ENCODE measurements at regions not wholly inside any gene's neighbourhood (a gene's known extent, or its start where the extent isn't known, plus 50 kb on each side); places are given as distances from the start of the nearest gene placed in this dataset.

DNA sequence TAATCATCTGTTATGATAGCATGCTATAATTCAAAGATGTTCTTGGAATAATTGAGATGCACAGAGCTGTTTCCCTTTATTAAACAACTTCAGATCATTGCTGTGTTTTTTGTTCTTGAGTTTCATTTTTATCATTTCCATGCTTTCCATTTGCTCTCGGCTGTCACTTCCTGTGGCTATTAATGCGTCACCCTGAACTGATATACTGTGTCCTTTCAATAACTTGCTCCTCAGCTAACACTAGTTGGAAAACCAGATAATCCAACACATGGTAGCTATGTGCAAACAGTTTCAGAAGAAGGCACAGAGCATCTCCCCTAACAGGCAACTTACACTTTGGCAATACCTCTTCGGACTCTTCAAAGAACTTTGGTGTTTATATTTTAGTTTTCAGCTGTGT is 376.0 kb downstream of the GBA3 start:
- FAIRE-seq (no peak), ATAC-seq (no peak), DNase-seq (no peak)
- H3K27me3 ChIP-seq = no peaks in the 10 kb centered on the region
- H3K9me3 ChIP-seq = no peaks in the 10 kb centered on the region
- 53 to 75% methylated on average over 3 of the region's 3 CpGs for WGBS, 2 donors
- H3K36me3 ChIP-seq = no peaks in the 10 kb centered on the region
- H3K4me1 ChIP-seq = no peaks in the 10 kb centered on the region
- intact Hi-C loops (cut with DNase I) = no loop called here
- no peak overlapping the region for H3K4me3 ChIP-seq
- H3K27ac ChIP-seq = no peak overlapping the region
- TF ChIP-seq, protein P1, sequence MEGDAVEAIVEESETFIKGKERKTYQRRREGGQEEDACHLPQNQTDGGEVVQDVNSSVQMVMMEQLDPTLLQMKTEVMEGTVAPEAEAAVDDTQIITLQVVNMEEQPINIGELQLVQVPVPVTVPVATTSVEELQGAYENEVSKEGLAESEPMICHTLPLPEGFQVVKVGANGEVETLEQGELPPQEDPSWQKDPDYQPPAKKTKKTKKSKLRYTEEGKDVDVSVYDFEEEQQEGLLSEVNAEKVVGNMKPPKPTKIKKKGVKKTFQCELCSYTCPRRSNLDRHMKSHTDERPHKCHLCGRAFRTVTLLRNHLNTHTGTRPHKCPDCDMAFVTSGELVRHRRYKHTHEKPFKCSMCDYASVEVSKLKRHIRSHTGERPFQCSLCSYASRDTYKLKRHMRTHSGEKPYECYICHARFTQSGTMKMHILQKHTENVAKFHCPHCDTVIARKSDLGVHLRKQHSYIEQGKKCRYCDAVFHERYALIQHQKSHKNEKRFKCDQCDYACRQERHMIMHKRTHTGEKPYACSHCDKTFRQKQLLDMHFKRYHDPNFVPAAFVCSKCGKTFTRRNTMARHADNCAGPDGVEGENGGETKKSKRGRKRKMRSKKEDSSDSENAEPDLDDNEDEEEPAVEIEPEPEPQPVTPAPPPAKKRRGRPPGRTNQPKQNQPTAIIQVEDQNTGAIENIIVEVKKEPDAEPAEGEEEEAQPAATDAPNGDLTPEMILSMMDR (IDR thresholded peaks at IDR 0.05) = no peak

DNA sequence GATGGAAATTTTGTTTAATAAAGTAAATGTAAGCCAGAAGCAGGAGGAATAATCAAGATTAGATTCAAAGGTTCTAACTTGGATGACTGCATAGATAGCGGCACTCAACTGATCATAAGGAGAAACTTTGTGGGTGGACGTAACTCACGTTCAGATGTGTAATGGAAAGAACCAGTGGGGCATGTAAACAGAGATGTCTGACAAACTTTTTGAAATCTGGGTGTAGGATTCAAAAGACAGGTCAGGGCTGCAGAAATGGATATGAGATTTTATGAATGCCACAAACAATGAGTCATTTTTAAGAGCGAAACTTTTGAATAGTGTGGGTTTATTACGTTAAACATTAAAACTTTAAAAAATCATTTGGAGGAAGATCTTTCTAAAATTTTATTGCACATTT is 375.6 kb downstream of the GBA3 start:
- FAIRE-seq (no peak), ATAC-seq (no peak), DNase-seq (no peak)
- TF ChIP-seq, protein P1 (IDR thresholded peaks at IDR 0.05) = no peak
- H3K27ac ChIP-seq = no peak overlapping the region
- H3K4me3 ChIP-seq = no peak overlapping the region
- H3K36me3 ChIP-seq = no peaks in the 10 kb centered on the region
- no peaks in the 10 kb centered on the region for H3K4me1 ChIP-seq
- H3K9me3 ChIP-seq = no peaks in the 10 kb centered on the region
- no peaks in the 10 kb centered on the region for H3K27me3 ChIP-seq
- 81 to 93% methylated on average over 5 of the region's 5 CpGs for WGBS, 2 donors
- intact Hi-C loops (cut with DNase I) = no loop called here

DNA sequence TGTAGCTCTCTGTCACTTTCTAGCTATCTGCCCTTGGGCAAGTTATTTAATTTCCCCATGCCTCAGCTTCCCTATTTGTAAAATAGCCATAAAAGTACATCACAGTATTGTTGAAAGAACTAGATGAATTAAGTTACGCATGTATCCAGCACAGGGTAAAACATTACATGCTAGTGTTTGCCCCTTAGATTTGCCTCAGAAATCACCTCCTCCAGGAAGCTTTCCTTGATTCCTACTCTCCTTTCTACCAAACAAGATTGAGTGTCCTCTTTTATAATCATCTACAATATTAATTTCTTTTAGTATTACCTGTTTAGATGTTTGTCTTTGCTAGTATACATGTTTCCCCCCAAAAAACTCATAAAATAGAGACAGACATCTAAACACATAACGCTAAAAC is 369.5 kb downstream of the GBA3 start:
- ATAC-seq (no peak), FAIRE-seq (no peak)

DNA sequence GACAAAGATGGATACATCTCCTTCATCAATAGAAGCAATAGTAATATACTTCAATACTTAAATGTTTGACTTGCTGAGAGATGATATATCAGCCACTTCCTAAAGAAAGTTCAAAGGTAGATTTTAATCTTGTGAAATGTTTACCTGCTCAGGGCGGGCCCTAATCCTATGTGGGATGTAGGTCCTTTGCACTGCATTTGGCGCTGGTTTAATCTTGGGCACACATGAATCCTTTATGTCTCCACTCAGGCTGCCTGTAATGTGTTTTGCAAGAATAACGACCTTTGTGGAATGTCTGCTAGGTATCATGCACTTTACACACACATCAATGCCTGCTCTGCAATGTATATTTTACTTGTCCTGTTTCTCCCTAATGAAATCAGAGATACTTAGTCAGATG is 368.7 kb downstream of the GBA3 start:
- DNase-seq = no peak
- Histone ChIP-seq H3K9me3 (no peaks in the 10 kb centered on the region), H3K27ac (no peak overlapping the region), H3K4me3 (no peak overlapping the region), H3K4me1 (no peaks in the 10 kb centered on the region), H3K36me3 (no peaks in the 10 kb centered on the region), H3K27me3 (no peaks in the 10 kb centered on the region)
- intact Hi-C loops (cut with DNase I) = no loop called here
- ATAC-seq = no peak
- no peak for FAIRE-seq
- 42 to 46% methylated on average over 3 of the region's 3 CpGs for WGBS, 2 donors
- TF ChIP-seq, protein P1 (IDR thresholded peaks at IDR 0.05) = no peak

More for the DNA sequence above, 369.5 kb downstream of the GBA3 start:
- 75 to 89% methylated on average over 2 of the region's 2 CpGs for WGBS, 2 donors
- TF ChIP-seq, protein P1 (IDR thresholded peaks at IDR 0.05) = no peak
- no peak for DNase-seq
- H3K36me3 ChIP-seq = no peaks in the 10 kb centered on the region
- no peaks in the 10 kb centered on the region for H3K27me3 ChIP-seq
- no peaks in the 10 kb centered on the region for H3K9me3 ChIP-seq
- intact Hi-C loops (cut with DNase I) = no loop called here
- H3K4me3 ChIP-seq = no peak overlapping the region
- H3K27ac ChIP-seq = no peak overlapping the region
- no peaks in the 10 kb centered on the region for H3K4me1 ChIP-seq

DNA sequence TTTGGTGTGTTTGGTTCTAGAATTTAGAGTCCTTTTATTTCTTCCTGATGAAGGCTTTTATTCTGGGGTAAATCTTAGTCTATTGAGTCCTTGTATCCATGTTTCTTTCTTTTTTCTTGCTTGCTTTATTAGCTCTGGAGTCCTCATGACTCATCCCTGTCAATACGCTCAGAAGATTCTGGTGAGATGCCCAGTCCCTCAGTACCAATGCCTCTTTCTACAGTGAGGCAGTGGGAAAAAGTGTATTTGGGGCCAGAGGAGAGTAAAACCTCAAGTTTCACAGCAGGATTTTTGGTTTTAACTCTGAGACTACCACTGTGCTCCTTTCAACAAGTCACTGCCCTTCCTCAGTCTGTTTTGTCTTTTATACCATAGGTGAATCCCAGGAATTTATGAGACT is 368.0 kb downstream of the GBA3 start:
- intact Hi-C loops (cut with DNase I) = no loop called here
- DNase-seq (no peak), ATAC-seq (no peak), FAIRE-seq (no peak)
- WGBS, 2 donors = 62 to 95% methylated on average over 1 of the region's 1 CpG
- no peak overlapping the region for H3K27ac ChIP-seq
- no peaks in the 10 kb centered on the region for H3K4me1 ChIP-seq
- H3K36me3 ChIP-seq = no peaks in the 10 kb centered on the region
- H3K4me3 ChIP-seq = no peak overlapping the region
- TF ChIP-seq, protein P1 (IDR thresholded peaks at IDR 0.05) = no peak
- H3K27me3 ChIP-seq = no peaks in the 10 kb centered on the region
- H3K9me3 ChIP-seq = no peaks in the 10 kb centered on the region

Data from pancreas (tissue), 10 donors.